ENCODE measurements at regions not wholly inside any gene's neighbourhood (a gene's known extent, or its start where the extent isn't known, plus 50 kb on each side); places are given as distances from the start of the nearest gene placed in this dataset.

DNA sequence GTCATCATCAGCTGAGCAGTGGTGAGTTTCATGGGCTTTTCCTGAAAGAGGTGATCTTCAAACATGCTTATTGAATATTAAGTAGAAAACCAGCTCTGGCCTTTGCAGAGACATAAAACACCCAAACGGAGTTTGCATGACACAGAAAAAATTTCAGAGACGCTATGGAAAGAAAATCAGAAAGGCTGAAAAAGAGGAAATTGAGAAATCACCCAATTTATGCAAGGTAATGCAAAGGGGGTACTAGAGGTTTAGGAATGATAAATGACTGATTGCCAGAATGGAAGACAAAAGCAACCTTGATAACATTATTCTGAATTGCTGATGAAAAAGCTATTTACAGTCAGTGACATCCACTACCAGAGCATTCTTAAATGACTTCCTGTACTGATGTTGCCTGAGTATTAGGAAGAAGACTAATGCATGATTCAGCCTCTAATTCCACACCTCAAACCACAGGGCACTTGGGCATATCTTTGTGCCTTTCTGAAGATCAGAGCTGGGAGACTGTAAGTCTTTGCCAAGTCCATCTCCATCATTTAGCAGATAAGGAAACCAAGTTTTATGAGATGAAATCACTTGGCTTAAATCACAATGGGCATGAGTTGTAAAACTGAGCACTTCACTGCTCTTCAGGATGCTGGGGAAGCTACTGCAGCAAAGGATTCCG lies 565.7 kb downstream of the PPARGC1A start:
- no peak for DNase-seq

DNA sequence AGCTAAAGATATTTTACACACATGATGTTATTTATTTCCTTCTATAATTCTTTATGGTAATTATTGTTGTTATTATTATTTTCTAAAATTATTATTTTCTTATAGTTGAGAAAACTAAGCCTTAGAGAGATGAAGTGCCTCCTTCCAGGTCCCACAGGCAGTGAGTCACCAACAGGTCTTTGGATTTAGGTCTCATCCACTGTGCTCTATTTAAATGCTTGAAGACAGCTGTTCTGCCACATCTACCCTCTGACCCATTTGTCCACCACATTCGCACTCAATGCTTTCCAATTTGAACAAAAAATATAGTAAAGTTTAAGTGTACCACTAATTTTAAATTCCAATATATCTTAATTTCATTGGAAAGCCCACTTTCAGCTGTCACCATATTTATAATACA lies 566.4 kb downstream of the PPARGC1A start:
- DNase-seq, result no peak

DNA sequence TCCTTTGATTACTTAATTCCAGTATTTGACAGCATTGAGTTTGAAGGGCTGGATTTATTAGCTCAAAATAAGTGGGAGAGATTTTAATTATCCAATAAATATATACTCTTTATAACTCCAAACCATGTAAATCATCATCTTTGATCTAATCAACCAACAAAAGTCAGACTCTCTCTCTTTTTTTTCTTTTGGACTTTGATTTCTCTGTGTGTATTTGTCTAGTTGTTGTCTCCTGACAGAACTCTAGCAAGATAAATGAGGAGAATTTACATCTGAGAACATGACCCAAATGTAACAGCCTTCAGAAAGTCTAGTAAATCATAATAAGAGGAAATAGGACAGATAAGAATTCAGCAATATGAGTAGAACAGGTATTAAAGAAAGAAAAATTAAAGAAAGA lies 567.1 kb downstream of the PPARGC1A start:
- no peak for DNase-seq

DNA sequence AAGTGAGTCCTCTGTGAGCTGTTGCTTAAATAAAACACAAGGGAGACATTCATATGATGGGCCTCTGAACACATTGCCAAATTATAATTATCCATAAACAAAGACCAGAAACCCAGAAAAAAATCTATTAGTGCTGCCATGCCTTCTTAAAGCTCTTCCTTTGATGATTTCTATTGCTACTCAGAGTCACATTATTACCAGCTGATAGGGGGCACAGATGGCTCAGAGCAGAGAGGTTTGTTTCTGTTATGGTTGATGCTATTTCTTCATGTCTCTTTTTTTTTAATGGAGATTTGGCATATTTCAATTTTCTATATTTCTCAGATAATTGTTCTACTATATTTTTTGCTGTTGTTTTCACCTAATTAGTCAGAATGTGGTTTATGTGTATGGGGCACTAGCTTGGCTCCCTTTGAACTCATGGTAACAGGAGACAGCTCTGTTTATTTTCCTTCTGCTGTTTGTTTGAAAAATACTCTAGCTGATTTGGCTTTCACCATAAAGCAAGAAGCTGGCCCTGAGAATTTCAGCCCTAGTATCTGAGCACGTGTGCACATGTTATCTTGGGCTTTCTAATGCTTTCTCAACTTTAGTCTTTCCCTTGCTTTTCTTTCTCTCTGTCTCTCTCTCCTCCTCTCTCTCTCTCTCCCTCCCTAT lies 568.8 kb downstream of the PPARGC1A start:
- no peak for DNase-seq

DNA sequence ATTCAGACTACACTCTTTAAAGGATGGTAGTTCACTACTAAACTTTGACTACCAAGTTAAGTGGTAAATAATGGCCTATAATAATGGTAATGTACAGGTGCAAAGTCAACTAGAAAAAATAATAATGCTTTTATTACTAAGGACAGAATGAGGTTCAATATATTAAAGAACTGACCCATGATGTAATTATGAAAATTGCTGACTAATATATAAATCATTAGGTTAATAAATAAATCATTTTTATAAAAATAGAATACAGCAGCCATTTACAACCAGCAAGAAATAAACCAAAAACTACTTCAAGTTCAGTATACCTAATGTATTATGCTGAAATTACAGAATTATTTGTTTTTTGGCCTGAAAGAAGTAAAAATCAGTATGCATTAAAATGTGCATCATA lies 577.2 kb downstream of the PPARGC1A start:
- no peak for DNase-seq

DNA sequence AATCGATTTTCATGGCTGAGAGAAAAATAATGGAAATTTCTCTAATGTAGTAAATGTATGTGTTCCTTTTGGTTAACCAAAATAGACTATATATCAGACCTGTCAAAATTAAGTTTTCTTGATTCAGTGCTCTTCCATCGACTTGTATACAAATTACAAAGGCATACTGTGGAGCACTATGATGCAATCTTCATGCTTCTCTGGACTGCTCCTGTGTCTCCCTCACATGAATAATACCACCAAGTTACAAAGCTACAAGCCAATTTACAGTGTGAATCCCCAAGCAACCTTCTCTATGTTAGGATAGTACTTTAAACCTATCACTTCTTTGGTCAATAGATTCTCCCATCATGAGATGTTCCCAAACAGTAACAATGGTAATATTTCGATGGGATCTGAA lies 577.9 kb downstream of the PPARGC1A start:
- DNase-seq, result no peak

DNA sequence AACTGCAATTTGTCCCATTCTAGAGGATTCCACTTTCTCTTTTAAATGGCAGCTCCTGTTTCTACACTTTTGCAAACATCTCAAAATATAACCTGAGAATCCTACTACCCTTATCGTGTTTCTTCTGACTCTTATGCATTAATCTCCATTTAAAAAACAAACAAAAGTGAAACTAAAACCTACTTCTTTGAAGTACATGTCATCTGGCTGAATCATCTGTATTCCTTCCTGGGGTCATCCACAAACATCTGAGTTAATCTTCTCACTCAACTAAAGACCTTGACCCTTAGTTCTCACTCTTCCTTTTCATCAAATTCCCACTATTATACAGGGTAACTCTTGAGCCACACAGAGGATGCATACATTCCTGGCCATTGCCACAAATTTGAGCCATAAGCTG lies 584.8 kb downstream of the PPARGC1A start:
- DNase-seq, result no peak

DNA sequence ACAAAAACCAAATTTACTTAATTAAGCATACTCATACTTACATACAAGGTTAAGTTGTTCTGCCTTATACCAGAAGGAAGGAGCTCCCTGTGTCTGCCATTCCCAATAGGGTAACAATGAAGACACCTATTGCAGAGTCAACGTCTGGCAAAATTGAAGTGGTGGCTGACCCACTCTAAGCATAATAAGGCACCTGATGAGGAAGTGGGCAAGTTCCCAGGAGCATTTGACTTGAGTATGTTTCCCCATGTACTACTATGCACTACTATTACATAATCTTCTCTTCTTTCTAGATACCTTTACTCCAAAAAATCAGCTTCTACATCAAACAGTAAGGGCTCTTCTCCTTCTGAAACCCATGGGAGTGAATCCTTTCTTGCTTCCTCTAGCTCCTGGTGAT lies 591.5 kb downstream of the PPARGC1A start:
- DNase-seq, result no peak

DNA sequence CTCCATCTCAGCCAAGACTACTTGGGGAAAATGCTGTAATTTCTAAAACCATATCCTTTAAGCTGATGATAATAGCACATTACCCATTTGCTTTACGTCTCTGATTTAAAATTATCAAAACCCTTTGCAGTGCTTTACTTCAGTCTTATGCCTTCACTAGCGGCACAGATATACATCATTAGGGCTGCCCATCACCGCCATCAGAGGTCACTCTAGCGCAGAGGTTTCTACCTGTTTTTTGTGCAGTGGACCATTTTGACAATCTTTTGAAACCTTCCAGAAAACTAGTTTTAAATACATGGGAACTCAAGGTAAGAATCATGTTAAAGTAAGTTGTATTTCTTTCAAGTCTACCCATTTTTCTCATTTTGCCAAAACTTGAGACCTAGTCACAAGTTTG lies 592.5 kb downstream of the PPARGC1A start:
- no peak for DNase-seq

DNA sequence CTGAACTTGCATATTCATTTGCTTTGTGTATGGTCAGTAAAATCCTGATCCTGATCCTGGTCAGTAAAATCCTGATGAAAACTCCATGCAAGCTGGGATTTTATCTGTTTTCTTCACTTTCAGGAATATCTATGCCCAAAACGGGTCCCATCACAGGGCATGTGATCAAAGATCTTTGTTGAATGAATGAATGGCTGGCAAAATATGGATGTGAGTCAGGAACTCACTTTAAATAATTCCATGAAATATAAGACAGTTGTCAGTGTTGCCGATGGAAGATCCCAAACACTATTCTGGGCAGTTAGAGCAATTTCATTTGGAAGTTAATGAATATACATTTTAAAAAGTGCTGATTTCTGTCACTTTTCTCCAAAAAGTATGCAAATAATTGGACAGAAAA lies 598.4 kb downstream of the GBA3 start:
- DNase-seq, result no peak

DNA sequence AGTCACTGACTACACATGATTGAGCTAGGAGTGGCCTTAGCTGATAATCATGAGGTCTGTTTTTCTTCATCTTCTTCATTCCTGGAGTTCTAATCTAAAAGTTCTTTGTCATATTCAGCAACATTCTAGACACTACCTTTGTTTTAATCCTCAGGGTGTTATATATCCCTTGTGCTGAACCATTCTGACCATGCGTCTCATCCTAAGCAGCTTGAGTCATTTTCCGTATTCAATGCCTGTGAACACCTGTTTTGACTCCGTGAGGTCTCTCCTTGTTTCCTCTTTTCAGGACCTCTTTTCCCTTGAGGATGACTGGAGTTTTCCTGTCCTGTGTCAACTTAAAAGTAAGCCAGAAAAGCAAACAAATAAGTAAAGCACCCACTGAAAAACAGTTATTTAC lies 597.9 kb downstream of the GBA3 start:
- no peak for DNase-seq

DNA sequence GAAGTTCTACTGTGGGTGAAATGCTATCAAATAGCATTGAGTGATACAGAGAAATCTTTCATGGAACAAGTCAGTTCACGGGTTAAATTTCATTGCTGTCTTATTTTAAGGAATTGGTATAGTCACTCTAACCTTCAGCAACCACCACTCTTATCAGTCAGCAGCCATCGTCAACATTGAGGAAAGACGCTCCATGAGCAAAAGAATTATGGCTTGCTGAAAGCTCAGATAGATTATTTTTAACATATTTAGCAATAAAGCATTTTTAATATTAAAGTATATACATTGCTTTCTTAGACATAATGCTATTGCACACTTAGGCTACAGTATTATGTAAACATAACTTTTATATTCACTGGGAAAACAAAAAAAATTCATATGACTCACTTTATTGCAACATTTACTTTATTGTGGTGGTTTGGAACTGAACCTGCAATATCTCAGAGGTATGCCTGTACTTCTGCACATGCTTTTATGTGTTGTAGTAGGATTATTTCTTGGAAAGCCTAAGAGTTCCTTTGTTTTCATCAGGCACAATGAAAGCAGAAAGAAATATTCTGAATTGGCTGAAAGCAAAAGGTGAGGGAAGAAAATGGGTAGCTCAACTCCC lies 586.7 kb downstream of the GBA3 start:
- DNase-seq, result no peak

DNA sequence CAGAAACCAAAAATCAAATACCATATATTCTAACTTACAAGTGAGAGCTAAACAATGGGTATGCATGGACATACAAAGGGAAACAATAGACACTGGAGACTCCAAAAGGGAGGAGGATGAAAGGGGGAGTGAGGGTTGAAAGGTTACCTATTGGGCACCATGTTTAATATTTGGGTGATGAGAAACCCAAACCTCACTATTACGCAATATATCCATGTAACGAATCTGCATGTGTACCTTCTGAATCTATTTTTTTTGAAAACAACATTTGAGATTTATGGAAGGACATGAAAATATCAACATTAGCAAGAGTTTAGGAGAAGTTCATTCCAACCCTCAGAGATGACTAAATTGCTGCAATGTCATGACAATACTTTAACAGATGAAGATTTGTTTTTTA lies 586.1 kb downstream of the GBA3 start:
- DNase-seq, result no peak

DNA sequence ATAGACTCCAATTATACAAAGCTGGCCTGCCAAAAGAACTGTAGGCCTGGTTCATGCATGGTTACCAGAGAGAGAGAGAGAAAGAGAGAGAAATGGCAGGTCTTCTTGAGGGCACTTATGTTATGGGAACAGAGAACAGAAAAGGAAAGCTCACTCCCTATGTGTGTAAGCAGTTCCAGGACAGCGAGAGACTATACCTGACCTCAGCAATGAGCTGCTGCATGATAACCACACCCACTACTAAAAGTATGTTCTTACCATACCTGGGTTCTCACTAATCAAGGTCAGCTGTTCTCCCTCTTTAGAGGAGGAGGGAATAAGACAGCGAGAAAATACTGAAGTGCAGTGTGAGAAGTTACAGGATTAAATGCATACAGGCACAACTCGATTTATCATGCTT lies 583.3 kb downstream of the GBA3 start:
- no peak for DNase-seq

DNA sequence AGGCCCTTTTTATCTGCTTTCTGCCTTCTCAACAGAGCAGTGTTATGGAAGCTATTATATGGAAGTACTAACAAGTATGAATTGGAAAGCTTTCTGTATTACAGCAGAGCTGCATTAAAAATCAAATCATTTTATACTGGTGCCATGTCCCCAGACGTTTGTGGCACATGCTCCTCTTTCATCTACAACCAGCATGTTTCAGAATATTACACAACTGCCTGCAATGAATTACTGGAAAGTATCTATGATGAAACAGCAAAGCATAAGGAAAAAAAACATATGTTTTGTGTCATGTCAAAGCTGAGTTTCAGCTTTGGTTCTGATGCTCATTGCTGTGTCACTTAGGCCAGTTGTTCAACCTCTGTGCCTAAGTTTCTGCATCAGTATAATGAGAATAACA lies 576.8 kb downstream of the GBA3 start:
- DNase-seq, result no peak

DNA sequence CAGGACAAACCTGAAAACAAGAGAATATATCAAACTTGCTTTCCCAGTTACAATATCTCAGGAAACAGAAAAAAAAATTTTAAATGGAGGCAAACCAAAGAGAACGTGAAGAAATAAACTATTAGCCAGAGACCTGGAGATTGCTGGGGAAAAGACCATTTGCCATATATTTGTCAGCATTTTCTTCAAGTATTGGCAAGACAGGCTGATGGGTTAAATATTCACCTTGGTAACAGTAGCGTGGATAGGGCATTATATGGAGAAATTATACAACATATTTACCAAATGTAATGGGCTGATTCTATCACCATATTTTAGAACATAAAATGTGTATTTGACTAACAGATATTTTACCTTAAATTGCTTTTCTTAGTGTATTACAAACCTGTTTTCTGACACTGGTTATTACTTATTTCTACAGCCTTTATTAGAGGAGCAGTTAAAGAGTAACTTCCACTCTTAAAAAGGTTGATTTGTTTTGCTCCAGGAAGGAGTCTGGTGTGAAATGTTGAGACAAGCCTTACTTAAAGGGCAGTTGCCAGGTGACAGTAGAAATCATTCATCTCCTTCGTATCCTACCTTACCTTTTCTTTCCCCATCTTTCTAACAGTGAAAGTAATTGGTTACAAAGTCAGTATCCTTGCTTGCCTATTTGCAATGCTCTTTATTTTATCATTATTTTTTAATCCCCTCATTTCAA lies 575.5 kb downstream of the GBA3 start:
- no peak for DNase-seq

DNA sequence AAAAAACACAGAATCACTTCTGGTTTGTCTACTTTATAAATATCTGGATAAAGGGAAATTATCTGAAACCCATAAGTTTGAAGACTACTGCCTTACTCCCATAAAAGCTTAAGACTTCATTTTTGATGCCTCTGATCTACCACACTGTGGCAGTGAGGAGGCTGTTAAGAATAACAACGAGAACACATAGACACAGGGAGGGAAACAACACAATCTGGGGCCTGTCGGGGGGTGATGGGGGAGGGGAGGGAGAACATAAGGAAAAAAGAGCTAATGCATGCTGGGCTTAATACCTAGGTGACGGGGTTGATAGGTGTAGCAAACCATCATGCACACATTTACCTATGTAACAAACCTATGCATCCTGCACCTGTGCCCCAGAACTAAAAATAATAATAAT lies 573.7 kb downstream of the GBA3 start:
- DNase-seq, result no peak

DNA sequence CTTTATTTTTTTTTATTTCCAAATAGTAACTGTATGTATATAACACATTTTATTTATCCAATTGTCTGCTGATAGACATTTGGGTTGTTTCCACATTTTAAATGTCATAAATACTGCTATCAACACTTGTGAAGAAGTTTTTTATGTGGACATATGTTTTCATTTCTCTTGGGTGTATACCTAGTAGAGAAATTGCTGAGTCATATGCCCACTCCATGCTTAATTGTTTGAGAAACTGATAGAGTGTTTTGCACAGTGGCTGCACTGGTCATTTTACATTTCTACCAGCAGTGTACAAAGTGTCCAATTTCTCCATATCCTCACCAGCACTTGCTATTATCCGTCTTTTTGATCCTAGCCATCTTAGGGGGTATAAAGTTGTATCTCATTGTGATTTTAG lies 567.8 kb downstream of the GBA3 start:
- DNase-seq, result no peak

DNA sequence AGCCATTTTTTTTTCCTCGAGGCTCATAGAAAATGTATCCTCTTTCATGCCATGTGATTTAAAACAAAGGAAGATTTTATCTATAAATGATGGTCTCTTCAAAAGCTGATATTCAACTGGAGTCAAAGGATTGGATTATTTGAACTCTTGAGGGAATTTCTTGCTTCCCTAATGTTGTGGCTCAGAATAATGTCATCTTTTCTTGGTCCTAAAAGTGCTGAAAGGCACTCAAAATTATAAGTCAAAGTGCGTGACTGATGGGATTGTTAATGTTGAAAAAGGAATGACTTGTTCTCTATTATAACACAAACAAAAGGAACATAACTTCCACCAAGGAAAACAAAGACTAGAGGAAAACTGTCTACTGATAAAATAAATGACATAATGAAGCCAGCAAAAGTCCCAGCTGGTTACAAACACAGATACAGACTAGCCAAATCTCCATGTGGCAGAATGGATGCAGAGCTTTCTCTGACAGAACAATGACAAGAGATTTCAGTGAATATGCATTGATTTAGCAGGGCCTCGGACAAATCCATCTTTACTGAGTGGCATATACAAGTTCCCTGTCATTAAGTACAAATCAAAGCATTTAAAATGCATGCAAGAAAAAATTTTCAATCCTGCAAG lies 552.6 kb downstream of the GBA3 start:
- no peak for DNase-seq

DNA sequence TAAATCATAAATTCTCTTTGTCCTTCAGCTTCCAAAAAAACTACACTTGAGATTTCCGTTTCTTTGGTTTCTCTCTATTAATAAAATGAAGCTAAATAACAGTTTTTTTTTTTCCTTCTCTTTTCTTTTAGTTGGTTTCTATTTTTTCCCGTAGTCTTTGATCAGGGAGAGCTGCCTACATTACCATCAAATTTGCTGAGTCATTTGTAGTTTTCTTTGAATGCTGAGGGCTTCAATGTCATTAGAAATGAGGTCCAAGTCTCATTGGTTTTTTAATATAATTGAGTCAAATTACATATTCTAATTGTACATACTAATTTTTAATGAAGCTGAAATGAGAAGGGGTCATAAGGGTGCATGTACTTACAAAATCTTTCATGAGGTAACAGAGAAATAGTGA lies 550.2 kb downstream of the GBA3 start:
- DNase-seq, result no peak

DNA sequence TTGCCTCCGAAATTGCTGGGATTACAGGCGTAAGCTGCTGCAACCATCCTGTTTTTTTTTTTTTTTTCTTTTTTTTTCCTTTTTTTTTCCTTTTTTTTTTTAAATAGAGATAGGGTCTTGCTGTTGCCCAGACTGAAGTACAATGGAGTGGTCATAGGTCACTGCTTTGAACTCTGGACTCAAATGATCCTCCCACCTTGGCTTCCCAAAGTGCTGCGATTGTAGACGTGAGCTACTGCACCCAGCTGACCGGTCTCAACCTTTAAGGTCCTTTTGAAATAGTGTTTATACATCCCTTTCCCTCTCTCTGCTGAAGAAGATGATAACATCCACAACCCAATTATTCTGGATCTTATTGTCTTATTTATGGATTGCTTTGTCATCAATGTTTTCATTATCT lies 548.7 kb downstream of the GBA3 start:
- no peak for DNase-seq

DNA sequence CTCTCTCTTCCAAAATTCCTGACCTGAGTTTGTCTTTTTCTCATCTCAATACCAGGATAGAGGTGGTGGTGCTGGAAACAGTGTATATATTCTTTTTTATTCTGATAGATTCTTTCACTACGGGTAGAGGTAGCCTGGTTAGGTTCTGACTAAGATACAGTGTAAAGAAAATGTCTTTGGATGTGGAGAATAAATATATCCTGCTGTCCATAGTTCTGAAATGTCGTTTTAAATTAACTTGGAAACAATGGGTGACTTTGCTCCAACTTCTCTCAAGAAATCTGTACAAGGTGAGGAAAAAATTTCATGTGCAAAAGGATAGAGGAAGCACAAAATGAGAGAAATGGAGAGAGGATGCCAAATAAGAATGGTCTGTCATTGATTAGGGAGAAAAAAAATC lies 546.1 kb downstream of the GBA3 start:
- no peak for DNase-seq

DNA sequence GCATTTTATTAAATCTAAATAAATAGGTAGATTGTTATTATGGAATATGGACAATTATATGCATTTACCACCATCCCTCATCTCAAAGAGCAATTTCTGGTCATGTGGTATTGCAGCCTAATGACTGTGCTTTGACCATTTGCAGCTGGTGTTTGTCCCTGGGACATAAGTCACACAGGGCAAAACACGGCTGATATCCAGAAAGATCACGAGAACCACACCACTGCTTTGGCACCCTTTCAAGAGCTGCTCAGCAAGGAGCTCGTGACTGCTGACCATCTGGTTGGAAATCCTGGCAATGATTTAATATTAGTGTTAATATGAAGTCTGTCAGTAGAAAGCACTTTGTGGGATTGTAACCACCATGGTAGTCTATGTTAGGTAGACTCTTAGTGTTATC lies 545.0 kb downstream of the GBA3 start:
- DNase-seq, result no peak

Measured in NCI-H345 (cell line).